Osteoblast (primary cell): ENCODE measurements at regions not wholly inside any gene's neighbourhood (a gene's known extent, or its start where the extent isn't known, plus 50 kb on each side); places are given as distances from the start of the nearest gene placed in this dataset.
"Not testable (repeated sequence)": the region's sequence is repeated elsewhere in the genome, so short reads cannot be mapped to it uniquely, and the experiment has no call there.

Experiments
- DNase-seq: peaks from one replicate; pipeline ENCODE4 v3.0.0; 2011; ENCODE audit warnings: low spot score, mixed read lengths; ENCODE audit not compliant: insufficient read length; ENCODE audit errors: missing footprints
- H2AFZ ChIP-seq: 2 replicates; pipeline ENCODE4 v1.6.0; 2011; ENCODE audit warnings: mild to moderate bottlenecking, low read length
- H3K27ac ChIP-seq: 2 replicates; pipeline ENCODE4 v1.5.1; 2011; ENCODE audit warnings: mild to moderate bottlenecking, low read depth, low read length, moderate library complexity
- H3K27me3 ChIP-seq: 2 replicates; pipeline ENCODE4 v1.6.0; 2012; ENCODE audit warnings: mild to moderate bottlenecking, control low read depth, inconsistent platforms, low read length, moderate library complexity; ENCODE audit not compliant: insufficient read depth
- H3K36me3 ChIP-seq: 2 replicates; pipeline ENCODE4 v1.5.1; 2011; ENCODE audit warnings: mild to moderate bottlenecking, low read length, control low read depth, moderate library complexity; ENCODE audit not compliant: insufficient read depth
- H3K4me1 ChIP-seq: 2 replicates; pipeline ENCODE4 v1.5.1; 2011; ENCODE audit warnings: mild to moderate bottlenecking, low read length, control low read depth, moderate library complexity; ENCODE audit not compliant: insufficient read depth
- H3K4me2 ChIP-seq: 2 replicates; pipeline ENCODE4 v1.6.0; 2011; ENCODE audit warnings: mild to moderate bottlenecking, low read length; ENCODE audit not compliant: insufficient read depth
- H3K4me3 ChIP-seq: fragments of 200-600 bp; sonication (generic); 3 replicates; pipeline ENCODE4 v1.5.1; 2012; ENCODE audit warnings: mild to moderate bottlenecking, low read length, inconsistent platforms; ENCODE audit not compliant: insufficient read depth
- H3K79me2 ChIP-seq: 2 replicates; pipeline ENCODE4 v1.6.0; 2012; ENCODE audit warnings: mild to moderate bottlenecking, low read length, control low read depth, inconsistent platforms; ENCODE audit not compliant: insufficient read depth
- H3K9me3 ChIP-seq: 2 replicates; pipeline ENCODE4 v1.5.1; 2011; ENCODE audit warnings: low read depth, low read length, control low read depth
- H4K20me1 ChIP-seq: 2 replicates; pipeline ENCODE4 v1.6.0; 2012; ENCODE audit warnings: mild to moderate bottlenecking, low read length, control low read depth; ENCODE audit not compliant: insufficient read depth
- CTCF ChIP-seq: IDR thresholded peaks from 2 replicates; pipeline ENCODE4 v1.5.1; 2011; ENCODE audit warnings: mild to moderate bottlenecking, low read depth, low read length, moderate library complexity; ENCODE audit errors: extremely low read depth

DNA sequence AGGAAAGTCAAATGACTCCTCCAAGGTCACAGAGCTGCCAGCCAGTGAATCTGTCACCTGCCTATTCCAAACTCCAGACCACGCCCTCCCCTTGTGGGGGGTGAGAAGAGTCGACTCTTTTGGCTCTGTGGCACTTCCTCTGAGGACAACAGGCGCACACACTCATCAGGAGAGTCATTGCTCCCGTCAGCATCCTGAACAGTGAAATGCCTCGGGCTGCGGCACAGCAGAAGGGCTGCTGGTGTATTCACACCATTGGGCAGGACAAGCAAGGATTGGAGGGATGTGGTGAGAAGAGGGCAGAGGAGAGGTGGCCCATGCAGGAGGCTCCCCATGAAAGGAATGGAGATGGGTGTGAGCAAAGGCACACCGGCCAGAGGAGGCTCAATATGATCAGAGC, 239.0 kb downstream of the TOMM20 start:
- Histone ChIP-seq H2AFZ (no peak overlapping the region), H3K27ac (no peak overlapping the region), H4K20me1 (no peaks in the 10 kb centered on the region), H3K27me3 (no peaks in the 10 kb centered on the region), H3K4me3 (no peak overlapping the region), H3K4me2 (no peak overlapping the region), H3K4me1 (peaks cover 35% of the 10 kb centered on the region), H3K79me2 (no peaks in the 10 kb centered on the region), H3K9me3 (no peaks in the 10 kb centered on the region), H3K36me3 (no peaks in the 10 kb centered on the region)
- TF ChIP-seq CTCF, result no peak
- DNase-seq, result no peak

DNA sequence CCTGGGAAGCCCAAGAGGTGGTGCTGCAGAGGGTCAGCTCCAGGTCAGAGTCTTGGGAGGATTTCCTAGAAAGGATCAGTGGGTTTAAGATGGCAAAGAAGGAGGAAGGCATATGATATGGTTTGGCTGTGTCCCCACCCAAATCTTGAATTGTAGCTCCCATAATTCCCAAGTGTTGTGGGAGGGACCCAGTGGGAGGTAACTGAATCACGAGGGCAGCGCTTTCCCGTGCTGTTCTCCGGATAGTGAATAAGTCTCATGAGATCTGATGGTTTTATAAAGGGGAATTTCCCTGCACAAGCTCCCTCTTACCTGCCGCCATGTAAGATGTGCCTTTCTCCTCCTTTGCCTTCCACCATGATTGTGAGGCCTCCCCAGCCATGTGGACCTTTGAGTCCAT, 240.4 kb downstream of the TOMM20 start:
- H3K4me2 ChIP-seq, H3K9me3 ChIP-seq, H2AFZ ChIP-seq, DNase-seq, H3K36me3 ChIP-seq, H3K27ac ChIP-seq, H3K27me3 ChIP-seq, H3K4me3 ChIP-seq, H3K79me2 ChIP-seq, H4K20me1 ChIP-seq: not testable (repeated sequence)
- peaks cover 21% of the 10 kb centered on the region for H3K4me1 ChIP-seq

DNA sequence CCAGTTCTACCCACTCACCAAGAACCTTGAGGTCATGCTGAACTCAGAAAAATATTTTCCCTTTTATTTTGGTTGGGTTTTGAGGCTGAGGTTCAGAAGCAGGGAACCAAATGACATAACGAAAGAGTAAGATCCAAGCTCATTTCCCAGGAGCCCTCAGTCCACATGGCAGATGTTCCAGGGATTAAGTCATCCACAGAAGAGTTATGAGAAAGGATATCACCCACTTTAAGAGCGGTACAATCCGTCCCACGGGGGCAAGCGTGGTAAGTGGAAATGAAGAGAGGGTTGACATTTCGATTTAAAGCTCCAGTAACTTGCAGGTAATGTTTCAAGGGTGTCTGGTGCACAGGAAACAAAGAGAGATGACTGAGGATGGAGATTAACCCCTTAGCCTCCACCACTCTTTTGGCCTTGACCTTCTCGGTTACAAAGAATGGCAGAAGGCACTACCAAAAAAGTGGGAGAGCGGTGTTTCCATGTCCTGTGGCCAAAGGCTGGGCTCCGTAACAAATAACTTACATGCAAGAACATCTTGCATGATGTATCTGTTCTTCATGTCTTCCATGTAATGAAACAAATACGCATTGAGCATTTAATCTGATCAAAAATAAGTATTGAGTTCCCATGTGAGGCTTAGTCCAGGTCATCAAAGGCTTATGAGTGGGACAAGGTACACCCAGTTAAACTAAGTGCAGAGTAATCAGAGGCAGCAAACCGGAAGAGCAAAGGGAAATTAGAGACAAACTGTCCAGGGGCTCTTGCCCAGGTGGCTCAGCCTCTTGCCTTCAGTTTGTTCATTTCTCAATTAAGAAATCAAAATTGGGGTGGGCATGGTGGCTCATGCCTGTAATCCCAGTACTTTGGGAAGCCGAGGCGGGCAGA, 241.4 kb downstream of the TOMM20 start:
- Histone ChIP-seq H4K20me1 (no peaks in the 10 kb centered on the region), H3K27me3 (no peaks in the 10 kb centered on the region), H3K4me3 (no peak overlapping the region), H3K27ac (peak overlapping the region; percentile 31), H3K79me2 (no peaks in the 10 kb centered on the region), H3K4me2 (peak overlapping the region; percentile 40), H3K4me1 (peaks cover 19% of the 10 kb centered on the region), H3K36me3 (no peaks in the 10 kb centered on the region), H3K9me3 (no peaks in the 10 kb centered on the region), H2AFZ (peak overlapping the region; percentile 15)
- TF ChIP-seq CTCF, result no peak
- no peak for DNase-seq

DNA sequence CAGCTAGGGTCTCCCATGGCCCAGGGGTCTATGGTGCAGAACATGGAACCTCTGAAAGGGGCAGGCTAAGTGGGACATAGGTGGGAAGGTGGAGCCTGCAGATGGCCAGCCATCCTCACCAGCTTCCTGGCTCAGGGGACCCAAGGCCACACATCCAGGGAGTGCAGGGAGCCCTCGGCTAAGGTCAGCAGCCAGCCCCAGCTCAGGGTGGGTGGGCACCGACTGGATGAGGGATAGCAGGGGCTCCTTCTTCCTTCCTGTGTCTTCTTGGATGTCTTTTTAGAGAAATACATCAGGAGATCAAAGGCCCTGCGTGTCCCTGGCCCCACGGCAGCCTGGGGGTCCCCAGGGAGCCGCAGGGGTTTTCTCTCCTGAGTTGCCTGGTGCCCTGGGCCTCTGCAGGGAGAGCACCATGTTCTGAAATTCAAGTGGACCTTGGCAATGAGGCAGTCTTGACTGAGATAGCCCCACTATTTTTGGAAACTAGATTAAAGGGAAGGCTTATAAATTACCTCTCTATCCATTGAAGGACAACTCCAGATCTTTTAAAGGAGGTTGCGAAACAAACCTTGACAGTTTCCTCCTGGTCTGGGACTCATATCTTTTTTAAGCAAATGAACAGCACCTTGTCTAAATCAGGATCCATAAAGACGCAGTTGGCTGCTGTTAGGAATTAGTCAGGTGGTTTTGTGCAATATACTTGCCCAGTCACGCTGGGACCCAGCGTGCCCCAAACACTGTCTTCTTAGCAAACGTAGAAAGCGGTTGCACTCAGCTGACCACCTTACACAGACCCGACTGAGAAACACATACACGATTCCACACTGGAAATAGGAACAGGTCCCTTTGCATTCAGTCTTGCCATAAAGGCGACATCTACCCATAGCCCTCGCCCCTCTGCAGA, 242.3 kb downstream of the TOMM20 start:
- H3K36me3 ChIP-seq, result no peaks in the 10 kb centered on the region
- no peak overlapping the region for H3K4me3 ChIP-seq
- no peaks in the 10 kb centered on the region for H3K9me3 ChIP-seq
- H3K79me2 ChIP-seq, result no peaks in the 10 kb centered on the region
- no peaks in the 10 kb centered on the region for H3K27me3 ChIP-seq
- no peaks in the 10 kb centered on the region for H4K20me1 ChIP-seq
- H3K4me1 ChIP-seq, result peaks cover 17% of the 10 kb centered on the region
- no peak for TF ChIP-seq CTCF
- peak overlapping the region; percentile 40 for H3K4me2 ChIP-seq
- no peak for DNase-seq
- H3K27ac ChIP-seq, result peak overlapping the region; percentile 31
- no peak overlapping the region for H2AFZ ChIP-seq
